ENCODE measurements at regions not wholly inside any gene's neighbourhood (a gene's known extent, or its start where the extent isn't known, plus 50 kb on each side); places are given as distances from the start of the nearest gene placed in this dataset.

GRCh38 chr17:72353502-72353901, 232.7 kb downstream of the SOX9 start:
- ATAC-seq (ENCODE audit: low read depth), result no peak
- POLR2A ChIA-PET, result no interaction called here

GRCh38 chr17:72354071-72354470, 233.3 kb downstream of the SOX9 start:
- Mint-ChIP-seq H3K4me3 (no peak overlapping the region), H3K4me1 (no peaks in the 10 kb centered on the region), H3K27me3 (peaks cover 7% of the 10 kb centered on the region), H3K9me3 (peaks cover 9% of the 10 kb centered on the region), H3K36me3 (no peaks in the 10 kb centered on the region), H3K27ac (no peak overlapping the region)
- ATAC-seq (ENCODE audit: low read depth) (no peak), DNase-seq (no peak)
- POLR2A ChIA-PET, result no interaction called here

More at GRCh38 chr17:72353502-72353901, 232.7 kb downstream of the SOX9 start:
- peaks cover 7% of the 10 kb centered on the region for H3K27me3 Mint-ChIP-seq
- no peak for DNase-seq
- peaks cover 8% of the 10 kb centered on the region for H3K9me3 Mint-ChIP-seq
- no peak overlapping the region for H3K4me3 Mint-ChIP-seq
- H3K36me3 Mint-ChIP-seq, result no peaks in the 10 kb centered on the region
- no peak overlapping the region for H3K27ac Mint-ChIP-seq
- H3K4me1 Mint-ChIP-seq, result no peaks in the 10 kb centered on the region

- peaks cover 9% of the 10 kb centered on the region for H3K9me3 Mint-ChIP-seq
- DNase-seq (no peak), ATAC-seq (ENCODE audit: low read depth) (no peak)
- H3K4me1 Mint-ChIP-seq, result no peaks in the 10 kb centered on the region
- POLR2A ChIA-PET, result no interaction called here
- H3K36me3 Mint-ChIP-seq, result no peaks in the 10 kb centered on the region
- peaks cover 2% of the 10 kb centered on the region for H3K27me3 Mint-ChIP-seq
- no peak overlapping the region for H3K4me3 Mint-ChIP-seq
- H3K27ac Mint-ChIP-seq, result no peak overlapping the region
Measured at GRCh38 chr17:72357764-72358365, 237.0 kb downstream of the SOX9 start.

- Mint-ChIP-seq H3K36me3 (no peaks in the 10 kb centered on the region), H3K27ac (no peak overlapping the region), H3K9me3 (peaks cover 9% of the 10 kb centered on the region), H3K4me3 (no peak overlapping the region), H3K4me1 (no peaks in the 10 kb centered on the region), H3K27me3 (no peaks in the 10 kb centered on the region)
- DNase-seq, result no peak
- POLR2A ChIA-PET, result no interaction called here
- ATAC-seq (ENCODE audit: low read depth), result no peak
Measured at GRCh38 chr17:72358465-72358864, 237.6 kb downstream of the SOX9 start.

GRCh38 chr17:72359274-72359673, 238.5 kb downstream of the SOX9 start:
- H3K9me3 Mint-ChIP-seq, result peaks cover 5% of the 10 kb centered on the region
- no peaks in the 10 kb centered on the region for H3K27me3 Mint-ChIP-seq
- no peak overlapping the region for H3K27ac Mint-ChIP-seq
- H3K36me3 Mint-ChIP-seq, result no peaks in the 10 kb centered on the region
- H3K4me3 Mint-ChIP-seq, result no peak overlapping the region
- ATAC-seq (ENCODE audit: low read depth), result no peak
- POLR2A ChIA-PET, result no interaction called here
- H3K4me1 Mint-ChIP-seq, result no peaks in the 10 kb centered on the region
- no peak for DNase-seq

- POLR2A ChIA-PET, result no interaction called here
- no peaks in the 10 kb centered on the region for H3K4me1 Mint-ChIP-seq
- ATAC-seq (ENCODE audit: low read depth), result no peak
- DNase-seq, result no peak
- H3K4me3 Mint-ChIP-seq, result no peak overlapping the region
- peaks cover 5% of the 10 kb centered on the region for H3K9me3 Mint-ChIP-seq
- no peaks in the 10 kb centered on the region for H3K27me3 Mint-ChIP-seq
- H3K27ac Mint-ChIP-seq, result no peak overlapping the region
- H3K36me3 Mint-ChIP-seq, result no peaks in the 10 kb centered on the region
Measured at GRCh38 chr17:72359811-72360210, 239.0 kb downstream of the SOX9 start.

GRCh38 chr17:72360386-72360940, 239.6 kb downstream of the SOX9 start:
- POLR2A ChIA-PET, result no interaction called here
- no peak overlapping the region for H3K27ac Mint-ChIP-seq
- no peak for DNase-seq
- H3K36me3 Mint-ChIP-seq, result no peaks in the 10 kb centered on the region
- no peaks in the 10 kb centered on the region for H3K4me1 Mint-ChIP-seq
- H3K9me3 Mint-ChIP-seq, result peaks cover 5% of the 10 kb centered on the region
- ATAC-seq (ENCODE audit: low read depth), result no peak
- H3K27me3 Mint-ChIP-seq, result no peaks in the 10 kb centered on the region
- H3K4me3 Mint-ChIP-seq, result no peak overlapping the region

- POLR2A ChIA-PET, result no interaction called here
- no peak for DNase-seq
- H3K9me3 Mint-ChIP-seq, result peaks cover 3% of the 10 kb centered on the region
- no peaks in the 10 kb centered on the region for H3K27me3 Mint-ChIP-seq
- H3K27ac Mint-ChIP-seq, result no peak overlapping the region
- no peak overlapping the region for H3K4me3 Mint-ChIP-seq
- H3K4me1 Mint-ChIP-seq, result no peaks in the 10 kb centered on the region
- ATAC-seq (ENCODE audit: low read depth), result no peak
- no peaks in the 10 kb centered on the region for H3K36me3 Mint-ChIP-seq
Measured at GRCh38 chr17:72361892-72362291, 241.1 kb downstream of the SOX9 start.

GRCh38 chr17:72362376-72363088, 241.7 kb downstream of the SOX9 start:
- ATAC-seq (ENCODE audit: low read depth) (no peak), DNase-seq (no peak)
- no peak overlapping the region for H3K4me3 Mint-ChIP-seq
- H3K36me3 Mint-ChIP-seq, result no peaks in the 10 kb centered on the region
- H3K27ac Mint-ChIP-seq, result no peak overlapping the region
- H3K9me3 Mint-ChIP-seq, result peaks cover 1% of the 10 kb centered on the region
- POLR2A ChIA-PET, result no interaction called here
- H3K4me1 Mint-ChIP-seq, result no peaks in the 10 kb centered on the region
- no peaks in the 10 kb centered on the region for H3K27me3 Mint-ChIP-seq

GRCh38 chr17:72363089-72363610, 242.3 kb downstream of the SOX9 start:
- Mint-ChIP-seq H3K4me3 (no peak overlapping the region), H3K27me3 (no peaks in the 10 kb centered on the region), H3K36me3 (no peaks in the 10 kb centered on the region), H3K27ac (no peak overlapping the region), H3K9me3 (peaks cover 1% of the 10 kb centered on the region), H3K4me1 (no peaks in the 10 kb centered on the region)
- DNase-seq (no peak), ATAC-seq (ENCODE audit: low read depth) (no peak)
- POLR2A ChIA-PET, result no interaction called here

GRCh38 chr17:72365857-72366414, 245.1 kb downstream of the SOX9 start:
- ATAC-seq (ENCODE audit: low read depth), result no peak
- H3K27me3 Mint-ChIP-seq, result no peaks in the 10 kb centered on the region
- no peak overlapping the region for H3K4me3 Mint-ChIP-seq
- H3K9me3 Mint-ChIP-seq, result no peaks in the 10 kb centered on the region
- H3K36me3 Mint-ChIP-seq, result no peaks in the 10 kb centered on the region
- POLR2A ChIA-PET, result no interaction called here
- no peak overlapping the region for H3K27ac Mint-ChIP-seq
- no peaks in the 10 kb centered on the region for H3K4me1 Mint-ChIP-seq
- no peak for DNase-seq

- Mint-ChIP-seq H3K4me1 (no peaks in the 10 kb centered on the region), H3K4me3 (no peak overlapping the region)
Measured at GRCh38 chr17:72366626-72367025, 245.8 kb downstream of the SOX9 start.

GRCh38 chr17:72368191-72368590, 247.4 kb downstream of the SOX9 start:
- no peaks in the 10 kb centered on the region for H3K9me3 Mint-ChIP-seq
- no peak overlapping the region for H3K4me3 Mint-ChIP-seq
- H3K36me3 Mint-ChIP-seq, result no peaks in the 10 kb centered on the region
- POLR2A ChIA-PET, result no interaction called here
- H3K4me1 Mint-ChIP-seq, result no peaks in the 10 kb centered on the region
- H3K27me3 Mint-ChIP-seq, result no peaks in the 10 kb centered on the region
- no peak for ATAC-seq (ENCODE audit: low read depth)
- no peak overlapping the region for H3K27ac Mint-ChIP-seq
- DNase-seq, result no peak

More at GRCh38 chr17:72366626-72367025, 245.8 kb downstream of the SOX9 start:
- DNase-seq (no peak), ATAC-seq (ENCODE audit: low read depth) (no peak)
- POLR2A ChIA-PET, result no interaction called here
- Mint-ChIP-seq H3K27ac (no peak overlapping the region), H3K36me3 (no peaks in the 10 kb centered on the region), H3K9me3 (no peaks in the 10 kb centered on the region), H3K27me3 (no peaks in the 10 kb centered on the region)

- Mint-ChIP-seq H3K4me3 (no peak overlapping the region), H3K9me3 (no peaks in the 10 kb centered on the region), H3K27ac (no peak overlapping the region), H3K27me3 (no peaks in the 10 kb centered on the region), H3K4me1 (no peaks in the 10 kb centered on the region), H3K36me3 (no peaks in the 10 kb centered on the region)
- DNase-seq (no peak), ATAC-seq (ENCODE audit: low read depth) (no peak)
- POLR2A ChIA-PET, result no interaction called here
Measured at GRCh38 chr17:72369366-72369765, 248.5 kb downstream of the SOX9 start.
